ENCODE measurements at regions not wholly inside any gene's neighbourhood (a gene's known extent, or its start where the extent isn't known, plus 50 kb on each side); places are given as distances from the start of the nearest gene placed in this dataset.
A peak's percentile ranks its signal among the peaks of the same experiment; 100 is the strongest.

GRCh38 chr16:86018071-86018470 lies 119.1 kb downstream of the IRF8 start:
- no peak for DNase-seq (ENCODE audit: low read depth, low spot score)

- peak; percentile 30 for DNase-seq (ENCODE audit: low read depth, low spot score)
Measured at GRCh38 chr16:86018487-86018886, 119.5 kb downstream of the IRF8 start.

GRCh38 chr16:86018941-86019340 lies 120.0 kb downstream of the IRF8 start:
- no peak for DNase-seq (ENCODE audit: low read depth, low spot score)

- peak; percentile 66 for DNase-seq (ENCODE audit: low read depth, low spot score)
Measured at GRCh38 chr16:86019446-86020047, 120.6 kb downstream of the IRF8 start.

GRCh38 chr16:86020971-86021370 lies 122.0 kb downstream of the IRF8 start:
- no peak for DNase-seq (ENCODE audit: low read depth, low spot score)

GRCh38 chr16:86022381-86022960 lies 123.5 kb downstream of the IRF8 start:
- DNase-seq (ENCODE audit: low read depth, low spot score) = peak; percentile 42

GRCh38 chr16:86024210-86024609 lies 125.2 kb downstream of the IRF8 start:
- no peak for DNase-seq (ENCODE audit: low read depth, low spot score)

GRCh38 chr16:86025706-86026105 lies 126.7 kb downstream of the IRF8 start:
- no peak for DNase-seq (ENCODE audit: low read depth, low spot score)

- DNase-seq (ENCODE audit: low read depth, low spot score) = peak; percentile 36
Measured at GRCh38 chr16:86026171-86026910, 127.4 kb downstream of the IRF8 start.

GRCh38 chr16:86026916-86027315 lies 128.0 kb downstream of the IRF8 start:
- DNase-seq (ENCODE audit: low read depth, low spot score) = no peak

- DNase-seq (ENCODE audit: low read depth, low spot score) = no peak
Measured at GRCh38 chr16:86027373-86028126, 128.6 kb downstream of the IRF8 start.

- peak; percentile 74 for DNase-seq (ENCODE audit: low read depth, low spot score)
Measured at GRCh38 chr16:86029131-86029741, 130.3 kb downstream of the IRF8 start.

GRCh38 chr16:86030116-86030515 lies 131.2 kb downstream of the IRF8 start:
- DNase-seq (ENCODE audit: low read depth, low spot score) = no peak

- DNase-seq (ENCODE audit: low read depth, low spot score) = no peak
Measured at GRCh38 chr16:86031141-86031678, 132.2 kb downstream of the IRF8 start.

GRCh38 chr16:86033016-86033474 lies 134.1 kb downstream of the IRF8 start:
- DNase-seq (ENCODE audit: low read depth, low spot score) = peak; percentile 84

GRCh38 chr16:86033971-86034370 lies 135.0 kb downstream of the IRF8 start:
- DNase-seq (ENCODE audit: low read depth, low spot score) = no peak

- DNase-seq (ENCODE audit: low read depth, low spot score) = no peak
Measured at GRCh38 chr16:86034421-86034919, 135.5 kb downstream of the IRF8 start.

- no peak for DNase-seq (ENCODE audit: low read depth, low spot score)
Measured at GRCh38 chr16:86035906-86036305, 136.9 kb downstream of the IRF8 start.

- no peak for DNase-seq (ENCODE audit: low read depth, low spot score)
Measured at GRCh38 chr16:86037999-86038925, 139.3 kb downstream of the IRF8 start.

- DNase-seq (ENCODE audit: low read depth, low spot score) = no peak
Measured at GRCh38 chr16:86038926-86039310, 140.0 kb downstream of the IRF8 start.
